Liver (tissue), 3 donors: ENCODE measurements at regions not wholly inside any gene's neighbourhood (a gene's known extent, or its start where the extent isn't known, plus 50 kb on each side); places are given as distances from the start of the nearest gene placed in this dataset.

Source experiments
- EGR1 ChIP-seq, 2 donors: IDR thresholded peaks; 2 replicates each; pipeline ENCODE4 v1.6.1; 2016 to 2018; ENCODE audit warnings: antibody characterized with exemption in 2 of 2, low read depth in 2 of 2
- GABPA ChIP-seq, 2 donors: IDR thresholded peaks in 1 of 2; conservative IDR thresholded peaks in 1 of 2; 2 replicates each; pipeline ENCODE4 v1.6.1; 2016; ENCODE audit warnings: antibody characterized with exemption in 2 of 2, mild to moderate bottlenecking in 1 of 2, moderate library complexity in 1 of 2
- JUND ChIP-seq, 2 donors: IDR thresholded peaks; 2 replicates each; pipeline ENCODE4 v1.6.1; 2016; ENCODE audit warnings: antibody characterized with exemption in 2 of 2
- SP1 ChIP-seq: IDR thresholded peaks from 2 replicates; pipeline ENCODE4 v1.6.1; 2018; ENCODE audit warnings: antibody characterized with exemption, mild to moderate bottlenecking
- TAF1 ChIP-seq: conservative IDR thresholded peaks from 2 replicates; pipeline ENCODE4 v1.6.1; 2016; ENCODE audit warnings: antibody characterized with exemption, mild to moderate bottlenecking
- TF ChIP-seq, protein P1 (sequence below): fragments of 150-350 bp; IDR thresholded peaks from 2 replicates; pipeline ENCODE4 v1.5.1; 2017; ENCODE audit warnings: improper control_type of control experiment, low read depth, low read length; ENCODE audit not compliant: missing input control
- TF ChIP-seq, protein P2 (sequence below): IDR thresholded peaks from 2 replicates; pipeline ENCODE4 v1.6.1; 2016; ENCODE audit warnings: antibody characterized with exemption
- TF ChIP-seq, protein P3 (sequence below): IDR thresholded peaks from 2 replicates; pipeline ENCODE4 v1.6.1; 2016; ENCODE audit warnings: antibody characterized with exemption, mild to moderate bottlenecking
- donor health status: healthy.
- donor health status: healthy.

DNA sequence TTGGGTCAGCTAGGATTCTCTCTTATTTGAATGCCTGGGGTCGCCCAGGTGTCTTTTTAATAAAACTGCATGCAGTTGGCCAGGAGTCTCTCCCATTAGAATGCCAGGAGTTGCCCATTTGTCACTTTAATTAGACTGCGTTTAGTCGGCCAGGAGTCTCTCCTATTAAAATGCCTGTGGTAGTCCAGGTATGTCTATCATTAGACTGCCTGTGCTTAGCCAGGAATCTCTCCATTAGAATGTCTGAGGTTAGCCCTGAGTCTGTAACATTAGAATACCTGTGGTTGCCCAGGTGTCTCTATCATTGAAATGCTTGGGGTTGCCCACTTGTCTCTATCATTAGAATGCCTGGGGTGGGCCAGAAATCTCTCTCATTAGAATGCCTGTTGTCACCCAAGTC lies 1470.9 kb downstream of the UQCRFS1 start:
- TF ChIP-seq TAF1: no peak
- TF ChIP-seq JUND (IDR thresholded peaks at IDR 0.05): no peak
- TF ChIP-seq, protein P1, sequence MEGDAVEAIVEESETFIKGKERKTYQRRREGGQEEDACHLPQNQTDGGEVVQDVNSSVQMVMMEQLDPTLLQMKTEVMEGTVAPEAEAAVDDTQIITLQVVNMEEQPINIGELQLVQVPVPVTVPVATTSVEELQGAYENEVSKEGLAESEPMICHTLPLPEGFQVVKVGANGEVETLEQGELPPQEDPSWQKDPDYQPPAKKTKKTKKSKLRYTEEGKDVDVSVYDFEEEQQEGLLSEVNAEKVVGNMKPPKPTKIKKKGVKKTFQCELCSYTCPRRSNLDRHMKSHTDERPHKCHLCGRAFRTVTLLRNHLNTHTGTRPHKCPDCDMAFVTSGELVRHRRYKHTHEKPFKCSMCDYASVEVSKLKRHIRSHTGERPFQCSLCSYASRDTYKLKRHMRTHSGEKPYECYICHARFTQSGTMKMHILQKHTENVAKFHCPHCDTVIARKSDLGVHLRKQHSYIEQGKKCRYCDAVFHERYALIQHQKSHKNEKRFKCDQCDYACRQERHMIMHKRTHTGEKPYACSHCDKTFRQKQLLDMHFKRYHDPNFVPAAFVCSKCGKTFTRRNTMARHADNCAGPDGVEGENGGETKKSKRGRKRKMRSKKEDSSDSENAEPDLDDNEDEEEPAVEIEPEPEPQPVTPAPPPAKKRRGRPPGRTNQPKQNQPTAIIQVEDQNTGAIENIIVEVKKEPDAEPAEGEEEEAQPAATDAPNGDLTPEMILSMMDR: no peak
- TF ChIP-seq GABPA (IDR thresholded peaks at IDR 0.05 in 1 of 2, conservative IDR thresholded peaks at IDR 0.05 in 1 of 2): no peak
- TF ChIP-seq EGR1 (IDR thresholded peaks at IDR 0.05; ENCODE audit: low read depth in 2 of 2): no peak
- TF ChIP-seq, protein P2, sequence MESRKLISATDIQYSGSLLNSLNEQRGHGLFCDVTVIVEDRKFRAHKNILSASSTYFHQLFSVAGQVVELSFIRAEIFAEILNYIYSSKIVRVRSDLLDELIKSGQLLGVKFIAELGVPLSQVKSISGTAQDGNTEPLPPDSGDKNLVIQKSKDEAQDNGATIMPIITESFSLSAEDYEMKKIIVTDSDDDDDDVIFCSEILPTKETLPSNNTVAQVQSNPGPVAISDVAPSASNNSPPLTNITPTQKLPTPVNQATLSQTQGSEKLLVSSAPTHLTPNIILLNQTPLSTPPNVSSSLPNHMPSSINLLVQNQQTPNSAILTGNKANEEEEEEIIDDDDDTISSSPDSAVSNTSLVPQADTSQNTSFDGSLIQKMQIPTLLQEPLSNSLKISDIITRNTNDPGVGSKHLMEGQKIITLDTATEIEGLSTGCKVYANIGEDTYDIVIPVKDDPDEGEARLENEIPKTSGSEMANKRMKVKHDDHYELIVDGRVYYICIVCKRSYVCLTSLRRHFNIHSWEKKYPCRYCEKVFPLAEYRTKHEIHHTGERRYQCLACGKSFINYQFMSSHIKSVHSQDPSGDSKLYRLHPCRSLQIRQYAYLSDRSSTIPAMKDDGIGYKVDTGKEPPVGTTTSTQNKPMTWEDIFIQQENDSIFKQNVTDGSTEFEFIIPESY: no peak
- TF ChIP-seq SP1: no peak
- TF ChIP-seq, protein P3, sequence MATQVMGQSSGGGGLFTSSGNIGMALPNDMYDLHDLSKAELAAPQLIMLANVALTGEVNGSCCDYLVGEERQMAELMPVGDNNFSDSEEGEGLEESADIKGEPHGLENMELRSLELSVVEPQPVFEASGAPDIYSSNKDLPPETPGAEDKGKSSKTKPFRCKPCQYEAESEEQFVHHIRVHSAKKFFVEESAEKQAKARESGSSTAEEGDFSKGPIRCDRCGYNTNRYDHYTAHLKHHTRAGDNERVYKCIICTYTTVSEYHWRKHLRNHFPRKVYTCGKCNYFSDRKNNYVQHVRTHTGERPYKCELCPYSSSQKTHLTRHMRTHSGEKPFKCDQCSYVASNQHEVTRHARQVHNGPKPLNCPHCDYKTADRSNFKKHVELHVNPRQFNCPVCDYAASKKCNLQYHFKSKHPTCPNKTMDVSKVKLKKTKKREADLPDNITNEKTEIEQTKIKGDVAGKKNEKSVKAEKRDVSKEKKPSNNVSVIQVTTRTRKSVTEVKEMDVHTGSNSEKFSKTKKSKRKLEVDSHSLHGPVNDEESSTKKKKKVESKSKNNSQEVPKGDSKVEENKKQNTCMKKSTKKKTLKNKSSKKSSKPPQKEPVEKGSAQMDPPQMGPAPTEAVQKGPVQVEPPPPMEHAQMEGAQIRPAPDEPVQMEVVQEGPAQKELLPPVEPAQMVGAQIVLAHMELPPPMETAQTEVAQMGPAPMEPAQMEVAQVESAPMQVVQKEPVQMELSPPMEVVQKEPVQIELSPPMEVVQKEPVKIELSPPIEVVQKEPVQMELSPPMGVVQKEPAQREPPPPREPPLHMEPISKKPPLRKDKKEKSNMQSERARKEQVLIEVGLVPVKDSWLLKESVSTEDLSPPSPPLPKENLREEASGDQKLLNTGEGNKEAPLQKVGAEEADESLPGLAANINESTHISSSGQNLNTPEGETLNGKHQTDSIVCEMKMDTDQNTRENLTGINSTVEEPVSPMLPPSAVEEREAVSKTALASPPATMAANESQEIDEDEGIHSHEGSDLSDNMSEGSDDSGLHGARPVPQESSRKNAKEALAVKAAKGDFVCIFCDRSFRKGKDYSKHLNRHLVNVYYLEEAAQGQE: no peak
